ENCODE measurements at regions not wholly inside any gene's neighbourhood (a gene's known extent, or its start where the extent isn't known, plus 50 kb on each side); places are given as distances from the start of the nearest gene placed in this dataset.

GRCh38 chr20:57840066-57840465 lies 130.3 kb upstream of the PMEPA1 start:
- intact Hi-C loops (cut with micrococcal nuclease; ENCODE audit: unreplicated experiment): no loop called here
- H3K27ac ChIP-seq (ENCODE audit: low read depth, low read length, poor library complexity, severe bottlenecking): no peak overlapping the region
- H3K4me1 ChIP-seq (ENCODE audit: insufficient read depth, low read length, poor library complexity, severe bottlenecking): no peaks in the 10 kb centered on the region
- DNase-seq (ENCODE audit: low spot score): no peak
- TF ChIP-seq CTCF (conservative IDR thresholded peaks at IDR 0.05; ENCODE audit: low read depth, low read length) (no peak), EZH2 (IDR thresholded peaks at IDR 0.05; ENCODE audit: borderline replicate concordance, low read depth, low read length, poor library complexity, severe bottlenecking) (no peak)
- H3K9me3 ChIP-seq (ENCODE audit: low read depth, low read length, poor library complexity, severe bottlenecking): no peaks in the 10 kb centered on the region
- no peaks in the 10 kb centered on the region for H3K27me3 ChIP-seq (replicated peaks; ENCODE audit: insufficient read depth, low read depth, low read length, poor library complexity)
- H3K36me3 ChIP-seq (ENCODE audit: insufficient read depth, low read length, poor library complexity, severe bottlenecking): no peaks in the 10 kb centered on the region
- BruUV-seq (replicated peaks): no TSS peak
- ChIA-PET CTCF (no interaction called here), POLR2A (ENCODE audit: low non-redundant PET) (no interaction called here)
- no peak overlapping the region for H3K4me3 ChIP-seq (ENCODE audit: low read depth, low read length, poor library complexity, severe bottlenecking)

GRCh38 chr20:57838670-57839151 lies 128.9 kb upstream of the PMEPA1 start:
- TF ChIP-seq CTCF (conservative IDR thresholded peaks at IDR 0.05; ENCODE audit: low read depth, low read length) (no peak), EZH2 (IDR thresholded peaks at IDR 0.05; ENCODE audit: borderline replicate concordance, low read depth, low read length, poor library complexity, severe bottlenecking) (no peak)
- no peak for DNase-seq (ENCODE audit: low spot score)
- H3K4me3 ChIP-seq (ENCODE audit: low read depth, low read length, poor library complexity, severe bottlenecking): no peak overlapping the region
- CTCF ChIA-PET: no interaction called here
- intact Hi-C loops (cut with micrococcal nuclease; ENCODE audit: unreplicated experiment): no loop called here
- no peak overlapping the region for H3K27ac ChIP-seq (ENCODE audit: low read depth, low read length, poor library complexity, severe bottlenecking)
- no TSS peak for BruUV-seq (replicated peaks)
- POLR2A ChIA-PET (ENCODE audit: low non-redundant PET): no interaction called here
- no peaks in the 10 kb centered on the region for H3K4me1 ChIP-seq (ENCODE audit: insufficient read depth, low read length, poor library complexity, severe bottlenecking)
- H3K27me3 ChIP-seq (replicated peaks; ENCODE audit: insufficient read depth, low read depth, low read length, poor library complexity): no peaks in the 10 kb centered on the region
- H3K36me3 ChIP-seq (ENCODE audit: insufficient read depth, low read length, poor library complexity, severe bottlenecking): no peaks in the 10 kb centered on the region
- H3K9me3 ChIP-seq (ENCODE audit: low read depth, low read length, poor library complexity, severe bottlenecking): no peaks in the 10 kb centered on the region

- TF ChIP-seq CTCF (conservative IDR thresholded peaks at IDR 0.05; ENCODE audit: low read depth, low read length): no peak
- ChIA-PET CTCF (no interaction called here), POLR2A (ENCODE audit: low non-redundant PET) (no interaction called here)
- no TSS peak for BruUV-seq (replicated peaks)
- H3K4me3 ChIP-seq (ENCODE audit: low read depth, low read length, poor library complexity, severe bottlenecking): no peak overlapping the region
- H3K36me3 ChIP-seq (ENCODE audit: insufficient read depth, low read length, poor library complexity, severe bottlenecking): no peaks in the 10 kb centered on the region
- H3K4me1 ChIP-seq (ENCODE audit: insufficient read depth, low read length, poor library complexity, severe bottlenecking): no peaks in the 10 kb centered on the region
- no peak overlapping the region for H3K27ac ChIP-seq (ENCODE audit: low read depth, low read length, poor library complexity, severe bottlenecking)
- no peaks in the 10 kb centered on the region for H3K27me3 ChIP-seq (replicated peaks; ENCODE audit: insufficient read depth, low read depth, low read length, poor library complexity)
- DNase-seq (ENCODE audit: low spot score): no peak
- no peaks in the 10 kb centered on the region for H3K9me3 ChIP-seq (ENCODE audit: low read depth, low read length, poor library complexity, severe bottlenecking)
- intact Hi-C loops (cut with micrococcal nuclease; ENCODE audit: unreplicated experiment): no loop called here
Measured at GRCh38 chr20:57837208-57838035, 127.6 kb upstream of the PMEPA1 start.
